Left ventricle myocardium superior (tissue), 1 donor: ENCODE measurements at regions not wholly inside any gene's neighbourhood (a gene's known extent, or its start where the extent isn't known, plus 50 kb on each side); places are given as distances from the start of the nearest gene placed in this dataset.
"Not testable (repeated sequence)": the region's sequence is repeated elsewhere in the genome, so short reads cannot be mapped to it uniquely, and the experiment has no call there.

Experiments
- ATAC-seq: fragments of 200-7000 bp; cut with Tn5 transposase; one replicate; pipeline ENCODE4 v1.9.1; 2020; ENCODE audit warnings: mild to moderate bottlenecking, moderate library complexity
- DNase-seq: peaks from one replicate; pipeline ENCODE4 v3.0.0-alpha.2; 2020
- intact Hi-C: fragments of 100-400 bp; cut with micrococcal nuclease; formaldehyde crosslinking; loops from one replicate; pipeline ENCODE4 v1.11.0; 2022
- donor health status: DM: no; HTN: yes; CAD: no; lungs with severe emphysema.

DNA sequence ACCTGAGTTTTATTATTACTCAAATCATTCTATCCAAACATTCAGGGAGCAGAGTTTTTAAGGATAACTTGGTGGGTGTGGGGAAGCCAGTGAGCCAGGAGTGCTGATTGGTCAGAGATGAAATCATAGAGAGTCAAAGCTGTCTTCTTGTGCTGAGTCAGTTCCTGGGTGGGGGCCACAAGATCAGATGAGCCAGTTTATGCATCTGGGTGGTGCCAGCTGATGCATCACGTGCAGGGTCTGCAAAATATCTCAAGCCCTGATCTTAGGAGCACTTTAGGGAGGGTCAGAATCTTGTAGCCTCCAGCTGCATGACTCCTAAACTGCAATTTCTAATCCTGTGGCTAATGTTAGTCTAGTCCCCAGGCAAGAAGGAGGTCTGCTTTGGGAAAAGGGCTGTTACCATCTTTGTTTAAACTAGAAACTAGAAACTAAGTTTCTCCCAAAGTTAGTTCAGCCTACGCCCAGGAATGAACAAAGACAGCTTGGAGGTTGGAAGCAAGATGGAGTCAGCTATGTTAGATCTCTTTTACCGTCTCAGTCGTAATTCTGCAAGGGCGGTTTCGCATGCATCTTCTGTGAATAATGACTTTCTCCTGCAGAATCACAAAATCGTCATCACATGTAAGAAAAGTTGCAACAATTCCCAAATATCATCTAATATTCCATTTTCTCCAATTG is 97.5 kb downstream of the ZNF664 start:
- DNase-seq, intact Hi-C loops, ATAC-seq: not testable (repeated sequence)

GRCh38 chr12:124071075-124071443 is 98.0 kb downstream of the ZNF664 start:
- DNase-seq (no peak), ATAC-seq (no peak)
- intact Hi-C loops: no loop called here

GRCh38 chr12:124073356-124074035 is 100.5 kb downstream of the ZNF664 start:
- ATAC-seq (no peak), DNase-seq (no peak)
- intact Hi-C loops: no loop called here

DNA sequence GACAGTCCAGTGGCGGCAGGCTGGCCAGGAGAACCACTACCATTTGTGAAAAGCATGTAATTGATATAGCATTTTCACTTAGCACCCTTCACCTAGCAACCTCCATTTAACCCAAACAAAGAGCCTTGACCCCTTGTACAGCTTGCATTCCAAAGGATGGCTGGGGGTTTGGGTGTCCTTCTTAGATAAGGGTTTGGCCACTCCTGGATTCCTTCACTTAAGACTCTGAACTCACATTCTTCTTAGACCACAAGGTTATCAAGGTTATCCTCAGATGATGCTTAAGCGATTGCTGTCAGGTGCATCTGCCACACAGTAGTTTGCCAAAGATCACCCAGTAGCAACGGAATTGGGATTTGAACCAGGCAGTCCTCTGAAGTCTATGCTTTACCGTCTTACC is 102.8 kb downstream of the ZNF664 start:
- intact Hi-C loops: no loop called here
- DNase-seq (no peak), ATAC-seq (no peak)

DNA sequence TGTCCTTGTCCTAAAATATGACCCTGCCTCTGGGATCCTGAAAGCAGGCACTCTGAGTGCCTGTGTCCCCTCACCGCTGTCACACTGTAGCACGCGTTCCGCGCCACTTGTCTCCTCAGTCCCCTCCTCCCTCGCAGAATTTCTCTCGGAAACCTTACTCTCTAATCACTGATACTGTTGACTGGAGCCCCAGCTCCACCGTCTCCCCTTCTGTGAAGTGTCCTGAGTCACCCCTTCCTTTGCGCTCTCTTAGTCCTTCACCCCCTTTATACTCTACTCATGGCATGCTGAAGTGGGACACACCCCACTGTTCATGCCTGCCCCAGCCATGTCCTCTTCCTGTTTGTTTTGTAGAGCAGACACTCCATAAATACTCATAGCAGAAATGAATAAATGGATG is 104.7 kb downstream of the ZNF664 start:
- no peak for ATAC-seq
- intact Hi-C loops: no loop called here
- no peak for DNase-seq

GRCh38 chr12:124078800-124079199 is 105.8 kb downstream of the ZNF664 start:
- intact Hi-C loops: no loop called here
- no peak for DNase-seq
- no peak for ATAC-seq

DNA sequence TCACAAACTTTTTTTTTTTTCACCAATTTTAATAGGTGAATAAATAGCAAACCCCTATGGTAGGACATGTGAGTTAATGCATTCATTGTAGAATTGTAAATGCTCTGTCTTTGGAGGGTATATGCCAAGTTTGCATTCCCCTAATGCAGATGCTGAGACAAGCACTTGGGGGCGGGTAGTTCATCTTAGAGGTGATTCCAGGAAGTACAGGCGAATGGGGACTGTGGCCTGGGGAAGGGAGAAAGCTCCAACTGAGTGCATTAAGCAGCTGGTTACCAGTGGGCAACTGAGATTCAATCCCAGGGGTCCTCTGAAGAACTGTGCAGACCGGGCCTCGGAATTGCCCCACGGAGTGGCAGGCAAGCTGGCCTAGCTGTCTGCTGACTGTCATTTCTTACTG is 107.6 kb downstream of the ZNF664 start:
- no peak for DNase-seq
- intact Hi-C loops: no loop called here
- ATAC-seq: no peak

DNA sequence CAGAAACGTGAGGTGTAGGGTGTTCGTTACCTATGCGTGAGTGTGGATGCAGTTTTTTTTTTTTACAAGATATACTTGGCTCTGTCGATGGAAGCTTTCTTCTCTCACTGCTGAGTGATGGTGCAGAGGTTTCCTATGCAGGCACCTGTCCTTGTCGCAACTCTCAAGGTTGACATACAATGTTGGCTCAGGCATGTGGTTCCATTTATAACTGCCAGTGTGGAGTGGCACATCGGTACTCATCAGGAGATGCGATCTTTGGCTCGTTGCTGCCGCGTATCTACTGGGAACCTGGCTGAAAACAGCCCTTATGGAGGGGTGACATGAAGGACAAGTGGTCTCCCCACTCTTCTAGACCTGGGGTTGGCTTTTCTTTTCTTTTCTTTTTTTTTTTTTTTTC is 109.0 kb downstream of the ZNF664 start:
- intact Hi-C loops: no loop called here
- ATAC-seq: peak; percentile 76

DNA sequence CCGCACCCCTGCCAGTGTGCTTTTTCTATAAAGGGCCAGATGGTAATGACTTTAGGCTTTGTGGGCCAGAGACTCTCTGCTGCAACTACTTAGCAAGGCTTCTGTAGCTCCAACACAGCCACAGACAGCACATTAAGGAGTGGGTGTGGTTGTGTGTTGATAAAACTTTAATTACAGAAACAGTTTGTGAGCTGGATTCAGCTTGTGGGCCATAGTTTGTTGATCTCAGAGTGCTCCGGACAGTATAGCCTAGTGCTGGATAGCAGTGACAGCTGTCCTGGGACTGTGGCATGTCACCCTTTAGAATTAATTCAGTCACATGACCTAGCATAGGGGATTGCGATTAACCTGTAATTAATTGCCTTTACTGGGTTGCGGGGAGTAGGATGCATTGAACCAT is 109.7 kb downstream of the ZNF664 start:
- intact Hi-C loops: no loop called here
- no peak for ATAC-seq

More for the DNA sequence above, 109.0 kb downstream of the ZNF664 start:
- no peak for DNase-seq

GRCh38 chr12:124083708-124084107 is 110.7 kb downstream of the ZNF664 start:
- no peak for ATAC-seq
- intact Hi-C loops: no loop called here

More for the DNA sequence above, 109.7 kb downstream of the ZNF664 start:
- DNase-seq: no peak

DNA sequence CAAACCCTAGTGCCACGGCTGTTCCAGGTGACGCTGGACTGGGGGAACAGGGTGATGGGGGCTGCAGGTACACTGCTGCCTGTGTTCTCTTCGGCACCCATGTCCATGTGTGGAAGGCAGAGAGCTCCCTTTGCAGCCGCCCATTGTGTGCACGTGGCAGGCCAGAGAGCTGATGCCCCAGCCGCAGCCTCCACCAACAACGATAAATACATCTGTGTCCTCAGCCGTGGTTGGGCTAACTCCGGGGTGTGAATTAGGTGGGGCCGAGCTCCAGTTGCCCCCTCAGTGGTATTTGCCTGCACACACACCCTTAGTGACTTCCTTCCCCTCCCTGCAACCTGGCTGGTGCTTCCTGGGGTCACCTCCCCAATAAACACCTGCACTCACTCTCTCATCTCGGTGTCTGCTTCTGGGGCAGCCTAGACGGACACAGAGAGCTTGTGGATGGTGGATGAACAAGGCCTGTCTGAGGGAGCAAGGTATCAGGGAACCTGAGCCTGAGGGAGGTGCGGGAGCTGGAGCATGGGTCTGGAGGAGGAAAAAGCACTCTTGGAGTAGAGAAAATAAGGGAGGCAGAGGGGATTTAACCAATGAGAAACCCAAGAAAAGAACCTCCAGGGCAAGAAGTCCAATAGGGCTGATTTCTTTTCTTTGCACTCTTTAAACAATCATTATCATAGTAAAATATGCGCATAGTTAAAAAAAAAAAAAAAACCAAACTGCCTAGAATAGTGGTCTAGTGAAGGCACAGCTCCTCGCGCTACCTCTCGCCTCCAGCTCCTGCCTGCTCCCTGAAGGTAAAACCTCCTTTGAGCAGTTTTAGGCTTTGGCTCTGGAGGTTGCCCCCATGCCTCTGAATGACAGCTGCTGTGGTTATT is 112.6 kb downstream of the ZNF664 start:
- ATAC-seq (no peak), DNase-seq (no peak)
- intact Hi-C loops: no loop called here

More at GRCh38 chr12:124083708-124084107, 110.7 kb downstream of the ZNF664 start:
- DNase-seq: no peak

GRCh38 chr12:124086299-124086898 is 113.4 kb downstream of the ZNF664 start:
- no peak for DNase-seq
- no peak for ATAC-seq
- intact Hi-C loops: no loop called here

DNA sequence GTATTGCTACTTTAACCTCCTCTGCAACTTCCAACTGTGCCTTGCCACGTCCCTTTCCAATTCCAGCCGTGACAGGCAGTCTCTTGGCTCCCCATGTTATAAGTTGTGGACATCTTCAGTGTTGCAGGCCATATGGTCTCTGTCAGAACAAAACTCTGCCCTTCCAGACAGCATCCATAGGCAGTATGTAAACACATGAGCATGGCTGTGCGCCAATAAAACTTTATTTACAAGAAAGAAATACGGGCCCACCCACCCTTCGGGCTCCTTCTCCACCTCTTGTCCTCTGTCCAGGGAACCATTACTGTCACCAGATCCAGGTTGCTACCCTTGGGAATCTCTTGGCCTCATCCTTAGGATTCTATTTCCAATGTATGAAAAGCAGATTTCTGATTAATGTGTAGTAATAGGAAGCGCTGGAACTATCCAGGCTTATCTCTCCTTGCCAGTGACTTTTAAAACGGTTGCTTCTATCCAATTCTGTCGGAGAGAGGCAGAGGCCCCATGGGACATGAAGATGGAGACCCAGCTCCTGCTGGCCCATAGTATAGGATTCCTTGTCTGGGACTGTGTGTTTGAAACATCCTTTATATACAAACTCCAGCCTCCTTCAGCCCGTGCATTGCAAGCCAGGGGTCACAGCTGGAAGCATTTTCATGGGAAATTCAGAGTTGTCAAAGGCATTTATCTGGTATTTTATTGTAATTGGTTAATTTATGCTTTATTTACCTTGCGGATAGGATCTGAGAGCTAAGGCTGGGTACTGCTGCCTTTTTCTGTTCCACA is 114.4 kb downstream of the ZNF664 start:
- DNase-seq: no peak
- intact Hi-C loops: no loop called here
- ATAC-seq: no peak

- DNase-seq: no peak
- intact Hi-C loops: no loop called here
- no peak for ATAC-seq
Measured at GRCh38 chr12:124088217-124088907, 115.3 kb downstream of the ZNF664 start.

GRCh38 chr12:124089181-124089914 is 116.3 kb downstream of the ZNF664 start:
- intact Hi-C loops, DNase-seq, ATAC-seq: not testable (repeated sequence)

- ATAC-seq (no peak), DNase-seq (no peak)
- intact Hi-C loops: no loop called here
Measured at GRCh38 chr12:124091835-124092234, 118.8 kb downstream of the ZNF664 start.

GRCh38 chr12:124092532-124092931 is 119.5 kb downstream of the ZNF664 start:
- intact Hi-C loops, DNase-seq, ATAC-seq: not testable (repeated sequence)

GRCh38 chr12:124093297-124093696 is 120.3 kb downstream of the ZNF664 start:
- no peak for DNase-seq
- intact Hi-C loops: no loop called here
- ATAC-seq: no peak
